VCaP (cell line): ENCODE measurements at regions not wholly inside any gene's neighbourhood (a gene's known extent, or its start where the extent isn't known, plus 50 kb on each side); places are given as distances from the start of the nearest gene placed in this dataset.

ENCODE experiments used
- H3K27ac ChIP-seq: fragments of 450-650 bp; 2 replicates; pipeline ENCODE4 v1.5.1; 2017
- TF ChIP-seq, protein P1 (sequence below): fragments of 450-650 bp; conservative IDR thresholded peaks from 2 replicates; pipeline ENCODE4 v1.5.1; 2017; ENCODE audit warnings: mild to moderate bottlenecking, moderate library complexity

DNA sequence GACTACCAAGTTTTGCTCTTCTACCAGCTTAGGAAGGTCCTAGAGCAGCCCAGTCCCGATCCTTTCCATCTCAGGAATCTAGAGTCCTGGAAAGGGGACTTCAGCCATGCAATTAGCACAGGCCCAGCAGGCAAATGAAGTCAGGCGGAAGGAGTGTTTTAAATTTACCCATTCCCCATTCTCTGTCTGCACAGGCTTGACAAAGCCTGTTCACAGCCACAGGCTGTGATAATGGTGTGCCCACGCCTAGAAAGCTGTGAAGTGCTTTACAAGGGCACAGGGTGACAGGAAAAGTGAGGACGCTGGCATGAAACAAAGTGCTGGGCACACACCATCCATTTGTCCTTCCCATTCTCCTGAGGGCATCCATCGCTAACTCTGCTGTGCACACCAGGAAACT is 79.0 kb downstream of the PITPNM2 start:
- TF ChIP-seq, protein P1, sequence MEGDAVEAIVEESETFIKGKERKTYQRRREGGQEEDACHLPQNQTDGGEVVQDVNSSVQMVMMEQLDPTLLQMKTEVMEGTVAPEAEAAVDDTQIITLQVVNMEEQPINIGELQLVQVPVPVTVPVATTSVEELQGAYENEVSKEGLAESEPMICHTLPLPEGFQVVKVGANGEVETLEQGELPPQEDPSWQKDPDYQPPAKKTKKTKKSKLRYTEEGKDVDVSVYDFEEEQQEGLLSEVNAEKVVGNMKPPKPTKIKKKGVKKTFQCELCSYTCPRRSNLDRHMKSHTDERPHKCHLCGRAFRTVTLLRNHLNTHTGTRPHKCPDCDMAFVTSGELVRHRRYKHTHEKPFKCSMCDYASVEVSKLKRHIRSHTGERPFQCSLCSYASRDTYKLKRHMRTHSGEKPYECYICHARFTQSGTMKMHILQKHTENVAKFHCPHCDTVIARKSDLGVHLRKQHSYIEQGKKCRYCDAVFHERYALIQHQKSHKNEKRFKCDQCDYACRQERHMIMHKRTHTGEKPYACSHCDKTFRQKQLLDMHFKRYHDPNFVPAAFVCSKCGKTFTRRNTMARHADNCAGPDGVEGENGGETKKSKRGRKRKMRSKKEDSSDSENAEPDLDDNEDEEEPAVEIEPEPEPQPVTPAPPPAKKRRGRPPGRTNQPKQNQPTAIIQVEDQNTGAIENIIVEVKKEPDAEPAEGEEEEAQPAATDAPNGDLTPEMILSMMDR, result no peak
- no peak overlapping the region for H3K27ac ChIP-seq

DNA sequence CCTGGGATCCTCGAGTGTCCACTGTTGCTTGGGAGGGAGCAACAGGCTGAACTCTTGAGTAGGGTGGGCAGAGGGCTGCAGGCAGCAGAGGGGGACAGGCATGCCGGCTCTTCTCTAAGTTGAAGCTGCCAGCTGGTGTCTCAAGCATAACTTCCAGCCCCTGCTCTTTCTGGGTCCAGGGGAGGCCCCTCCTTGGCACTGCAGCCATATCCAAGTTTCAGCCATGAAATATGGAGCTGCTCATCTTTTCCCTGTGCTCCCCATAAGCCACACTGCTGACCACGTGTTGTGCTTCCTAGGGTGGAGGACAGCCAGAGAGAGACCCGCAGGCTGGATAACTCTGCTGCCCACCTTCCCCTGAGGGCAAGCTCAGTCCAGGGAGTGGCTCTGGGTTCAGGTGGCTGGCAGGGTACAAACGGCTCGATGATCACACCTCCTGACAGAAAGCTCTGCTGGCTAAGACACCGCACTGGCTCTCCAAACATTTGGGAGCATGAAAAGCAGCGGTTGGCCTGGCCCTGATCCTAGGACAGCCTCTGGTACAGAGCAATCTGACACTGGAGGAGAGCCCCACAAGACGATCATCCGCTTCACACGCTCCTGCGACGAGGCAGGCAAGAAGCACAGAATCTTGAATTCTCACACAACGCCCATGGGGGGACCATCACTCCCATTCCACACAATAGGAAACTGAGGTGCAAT is 79.6 kb downstream of the PITPNM2 start:
- TF ChIP-seq, protein P1, result no peak
- H3K27ac ChIP-seq, result no peak overlapping the region

DNA sequence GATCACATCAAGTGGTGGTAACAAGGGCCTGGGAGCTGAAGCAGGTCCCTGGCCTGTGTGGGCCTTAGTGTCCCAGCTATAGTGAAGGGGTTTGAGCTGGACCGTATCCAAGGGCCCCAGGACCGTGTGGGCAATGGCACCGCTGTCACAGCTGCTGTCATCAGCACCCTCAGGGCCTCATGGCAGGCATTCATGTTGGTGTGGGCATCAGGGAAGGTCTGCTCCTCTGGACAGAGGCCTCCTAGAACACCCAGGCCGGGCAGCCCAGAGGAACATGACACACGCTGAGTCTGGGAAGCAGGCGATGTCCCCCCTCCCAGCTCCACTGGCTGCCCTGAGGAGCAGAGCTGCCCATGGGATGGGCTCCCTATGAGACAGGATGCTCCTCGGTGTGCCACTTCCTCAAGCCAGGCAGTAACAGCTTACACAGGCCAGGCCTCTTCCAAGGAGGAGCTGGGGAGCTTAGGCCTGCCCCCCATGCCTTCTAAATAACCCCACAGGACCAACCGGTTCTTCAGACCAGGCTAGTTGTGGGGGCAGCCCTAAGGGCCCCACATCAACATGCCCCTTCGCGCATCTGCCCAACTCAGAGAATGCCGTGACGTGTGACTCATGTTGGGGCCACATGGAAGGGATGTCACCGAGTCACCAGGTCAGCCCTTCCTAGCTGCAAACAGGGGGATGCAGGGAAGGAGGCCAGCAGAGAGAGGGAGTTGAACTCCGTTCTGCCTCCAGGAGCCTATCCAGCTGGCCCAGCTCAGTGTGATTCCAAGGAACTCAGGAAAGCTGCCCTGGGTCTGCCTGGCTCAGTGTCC is 80.4 kb downstream of the PITPNM2 start:
- H3K27ac ChIP-seq, result no peak overlapping the region
- TF ChIP-seq, protein P1, result no peak

DNA sequence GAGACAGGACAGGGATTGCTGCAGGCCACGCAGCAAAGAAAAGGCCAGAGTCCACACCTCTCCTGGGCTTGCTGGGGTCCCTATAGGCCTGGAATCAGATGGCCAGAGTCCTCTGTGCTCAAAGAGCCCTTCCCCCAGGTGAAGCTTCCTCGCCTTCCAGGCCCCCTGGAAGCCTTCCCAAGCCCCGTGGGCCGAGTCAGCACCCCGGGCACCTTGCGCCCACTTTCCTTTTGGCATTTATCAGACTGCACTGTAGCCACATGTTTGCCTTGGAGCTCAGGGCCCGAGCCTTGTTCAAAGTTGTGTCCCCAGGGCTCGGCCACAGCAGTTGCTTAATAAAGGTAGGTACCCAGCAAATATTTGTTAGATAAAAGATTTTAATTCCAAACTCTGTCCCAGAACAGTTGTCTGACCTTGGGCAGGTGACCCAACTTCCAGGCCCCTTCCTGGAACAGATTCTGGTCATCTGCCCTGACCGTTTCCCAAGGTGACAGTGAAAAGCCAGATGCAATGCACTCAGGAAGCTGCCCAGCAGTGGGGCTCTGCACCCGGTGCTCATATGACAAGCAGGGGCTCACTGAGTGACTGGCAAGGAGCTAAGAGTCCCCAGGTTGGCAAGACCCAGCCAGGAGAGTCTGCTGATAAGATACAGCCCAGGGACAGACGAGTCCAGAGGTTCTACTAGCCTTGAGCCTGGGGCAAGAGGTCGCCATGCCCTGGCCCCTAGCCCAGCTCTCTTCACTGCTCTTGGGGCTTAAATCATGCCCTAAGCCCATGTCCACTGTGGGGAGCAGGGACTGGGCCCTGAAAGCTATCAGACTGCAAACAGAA is 81.2 kb downstream of the PITPNM2 start:
- TF ChIP-seq, protein P1, result no peak
- no peak overlapping the region for H3K27ac ChIP-seq

DNA sequence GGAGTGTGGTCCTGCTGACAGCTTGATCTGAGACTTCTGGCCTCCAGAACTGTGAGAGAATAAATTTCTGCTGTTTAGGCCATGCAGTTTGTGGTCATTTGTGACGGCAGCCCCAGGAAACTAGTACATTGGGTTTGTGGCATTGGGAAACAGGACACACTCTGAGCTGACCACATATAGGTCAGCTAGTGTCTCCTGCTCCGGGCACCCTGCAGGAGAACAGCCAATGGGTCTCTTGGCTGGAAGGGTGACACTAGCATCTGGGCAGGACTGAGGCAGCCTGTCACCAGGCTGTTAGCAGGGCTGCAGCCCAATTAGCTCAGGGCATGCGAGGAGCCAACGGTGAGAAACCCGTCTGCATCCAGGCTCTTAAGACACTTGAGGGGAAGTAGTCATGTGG is 83.2 kb downstream of the PITPNM2 start:
- TF ChIP-seq, protein P1, result no peak
- H3K27ac ChIP-seq, result no peak overlapping the region

DNA sequence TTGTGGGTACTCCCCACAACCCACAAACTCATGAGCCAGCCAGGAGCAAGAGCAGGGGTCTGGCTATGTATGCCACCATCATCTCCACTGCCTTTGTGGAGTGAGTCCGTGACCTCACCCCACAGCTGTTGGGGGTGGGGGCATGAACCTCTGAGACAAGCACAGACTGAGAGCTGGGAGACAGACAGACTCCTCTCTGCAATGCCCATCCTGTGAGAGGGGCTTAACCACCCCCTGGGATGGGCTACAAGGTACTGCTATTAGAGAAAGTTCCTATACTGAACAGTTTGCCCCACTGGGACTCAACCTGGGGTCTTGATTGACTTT is 84.5 kb downstream of the PITPNM2 start:
- TF ChIP-seq, protein P1, result no peak
- H3K27ac ChIP-seq, result no peak overlapping the region
